Neuronal stem cell (in vitro differentiated cells): ENCODE measurements at regions not wholly inside any gene's neighbourhood (a gene's known extent, or its start where the extent isn't known, plus 50 kb on each side); places are given as distances from the start of the nearest gene placed in this dataset.
A peak's percentile ranks its signal among the peaks of the same experiment; 100 is the strongest.

Source experiments
- DNase-seq: peaks from one replicate; pipeline ENCODE4 v3.0.0-alpha.2; 2013; ENCODE audit warnings: low spot score
- H2AFZ ChIP-seq: one replicate; pipeline ENCODE4 v1.6.1; 2013; ENCODE audit warnings: mild to moderate bottlenecking, low read length, inconsistent platforms
- H2AK5ac ChIP-seq: 2 replicates; pipeline ENCODE4 v1.6.1; 2013; ENCODE audit warnings: low read depth, mild to moderate bottlenecking, inconsistent platforms, low read length, moderate library complexity, mixed read lengths
- H2BK120ac ChIP-seq: 2 replicates; pipeline ENCODE4 v1.6.1; 2013; ENCODE audit warnings: low read depth, mild to moderate bottlenecking, inconsistent platforms, low read length, moderate library complexity, mixed read lengths
- H2BK12ac ChIP-seq: one replicate; pipeline ENCODE4 v1.6.1; 2013; ENCODE audit warnings: low read length, inconsistent platforms
- H2BK15ac ChIP-seq: 2 replicates; pipeline ENCODE4 v1.6.1; 2013; ENCODE audit warnings: mild to moderate bottlenecking, low read length, inconsistent platforms, mixed read lengths
- H2BK5ac ChIP-seq: one replicate; pipeline ENCODE4 v1.6.1; 2013; ENCODE audit warnings: inconsistent platforms, mild to moderate bottlenecking, low read length, moderate library complexity
- H3K14ac ChIP-seq: one replicate; pipeline ENCODE4 v1.6.1; 2013; ENCODE audit warnings: low read length, inconsistent platforms
- H3K18ac ChIP-seq: 2 replicates; pipeline ENCODE4 v1.6.1; 2013; ENCODE audit warnings: low read length, inconsistent platforms
- H3K23ac ChIP-seq: 2 replicates; pipeline ENCODE4 v1.6.1; 2013; ENCODE audit warnings: low read depth, mild to moderate bottlenecking, mixed read lengths, low read length, inconsistent platforms; ENCODE audit not compliant: poor library complexity
- H3K27ac ChIP-seq: replicated peaks from 3 replicates; pipeline ENCODE4 v1.5.1; 2013; ENCODE audit warnings: low read length, inconsistent platforms
- H3K27me3 ChIP-seq, 3 experiments: 2 replicates each; pipeline ENCODE4 v1.6.1; 2013; ENCODE audit warnings: low read length in 3 of 3, mild to moderate bottlenecking in 2 of 3, inconsistent platforms in 1 of 3, low read depth in 1 of 3, mixed read lengths in 1 of 3, moderate library complexity in 1 of 3; ENCODE audit not compliant: control insufficient read depth in 3 of 3, insufficient read depth in 3 of 3
- H3K36me3 ChIP-seq, 2 donors: replicated peaks in 1 of 2; 2 replicates each; pipeline ENCODE4 v1.6.1; 2013; ENCODE audit warnings: low read length in 2 of 2; ENCODE audit not compliant: control insufficient read depth in 2 of 2, insufficient read depth in 2 of 2
- H3K4ac ChIP-seq: 2 replicates; pipeline ENCODE4 v1.6.1; 2013; ENCODE audit warnings: inconsistent platforms, mild to moderate bottlenecking, low read length, moderate library complexity
- H3K4me1 ChIP-seq, 2 donors: 1 replicate in 1 of 2; 2 replicates in 1 of 2; pipeline ENCODE4 v1.6.1; 2013; ENCODE audit warnings: low read length in 2 of 2, low read depth in 1 of 2; ENCODE audit not compliant: control insufficient read depth in 2 of 2, insufficient read depth in 1 of 2
- H3K4me2 ChIP-seq: one replicate; pipeline ENCODE4 v1.6.1; 2013; ENCODE audit warnings: mild to moderate bottlenecking, low read length, inconsistent platforms; ENCODE audit not compliant: insufficient read depth, poor library complexity, severe bottlenecking
- H3K4me3 ChIP-seq, 2 donors: 2 replicates each; pipeline ENCODE4 v1.5.1; 2013; ENCODE audit warnings: low read length in 2 of 2, mild to moderate bottlenecking in 2 of 2, inconsistent platforms in 1 of 2, moderate library complexity in 1 of 2
- H3K79me1 ChIP-seq: one replicate; pipeline ENCODE4 v1.6.1; 2013; ENCODE audit warnings: low read depth, mild to moderate bottlenecking, inconsistent platforms, low read length, moderate library complexity
- H3K9ac ChIP-seq: one replicate; pipeline ENCODE4 v1.6.1; 2013; ENCODE audit warnings: mild to moderate bottlenecking, low read depth, low read length, inconsistent platforms; ENCODE audit not compliant: poor library complexity
- H3K9me3 ChIP-seq, 2 donors: replicated peaks in 1 of 2; 2 replicates each; pipeline versions ENCODE3 to v1.6.1; 2013; ENCODE audit warnings: low read length in 2 of 2, mild to moderate bottlenecking in 2 of 2, inconsistent platforms in 1 of 2, low read depth in 1 of 2, mixed read lengths in 1 of 2, moderate library complexity in 1 of 2; ENCODE audit not compliant: control insufficient read depth in 2 of 2, insufficient read depth in 1 of 2
- H4K8ac ChIP-seq: one replicate; pipeline ENCODE4 v1.6.1; 2013; ENCODE audit warnings: low read depth, mild to moderate bottlenecking, inconsistent platforms, low read length, moderate library complexity
- H4K91ac ChIP-seq: one replicate; pipeline ENCODE4 v1.6.1; 2013; ENCODE audit warnings: low read length, low read depth, mild to moderate bottlenecking, inconsistent platforms; ENCODE audit not compliant: poor library complexity
- WGBS, 2 donors: extraction: QIAGEN DNeasy Blood & Tissue Kit; methylation state at CpG; one replicate each; pipeline ENCODE4 v1.1.7; 2013; ENCODE audit warnings: missing lambda C conversion rate in 2 of 2, mixed read lengths in 1 of 2; ENCODE audit not compliant: insufficient read length in 2 of 2, insufficient replicate concordance in 1 of 2; ENCODE audit errors: extremely low coverage in 2 of 2; 5-methylcytosine and 5-hydroxymethylcytosine counted together

- H3K9me3 ChIP-seq, result no peaks in the 10 kb centered on the region
- H3K4ac ChIP-seq, result no peak overlapping the region
- no peaks in the 10 kb centered on the region for H3K4me1 ChIP-seq
- H3K79me1 ChIP-seq, result no peaks in the 10 kb centered on the region
- no peak overlapping the region for H3K9ac ChIP-seq
- H3K14ac ChIP-seq, result no peak overlapping the region
- no peak overlapping the region for H2AK5ac ChIP-seq
- H3K27ac ChIP-seq, result no peak overlapping the region
- H2BK5ac ChIP-seq, result no peak overlapping the region
- H2AFZ ChIP-seq, result no peak overlapping the region
- no peak overlapping the region for H2BK12ac ChIP-seq
- no peak overlapping the region for H3K23ac ChIP-seq
- no peak overlapping the region for H3K18ac ChIP-seq
- no peak overlapping the region for H3K4me3 ChIP-seq
- no peaks in the 10 kb centered on the region for H3K27me3 ChIP-seq
- WGBS, 2 donors, result no CpG with 5 or more reads among the region's 2 CpGs
- H3K4me2 ChIP-seq, result no peak overlapping the region
- DNase-seq, result no peak
- no peaks in the 10 kb centered on the region for H3K36me3 ChIP-seq
- no peak overlapping the region for H2BK15ac ChIP-seq
- H4K8ac ChIP-seq, result no peak overlapping the region
- no peak overlapping the region for H2BK120ac ChIP-seq
- H4K91ac ChIP-seq, result no peak overlapping the region
These were observed 1740.1 kb upstream of the WWC1 start for GRCh38 chr5:166551384-166551783.

GRCh38 chr5:166553778-166554177 is 1737.7 kb upstream of the WWC1 start:
- Histone ChIP-seq H3K14ac (no peak overlapping the region), H3K9ac (no peak overlapping the region), H3K4me2 (no peak overlapping the region), H3K9me3 (no peaks in the 10 kb centered on the region), H3K27me3 (no peaks in the 10 kb centered on the region), H3K36me3 (no peaks in the 10 kb centered on the region), H3K79me1 (no peaks in the 10 kb centered on the region), H3K23ac (no peak overlapping the region), H2AFZ (no peak overlapping the region), H2BK120ac (no peak overlapping the region), H2AK5ac (no peak overlapping the region), H2BK12ac (no peak overlapping the region), H2BK15ac (no peak overlapping the region), H3K4me1 (no peaks in the 10 kb centered on the region), H4K8ac (no peak overlapping the region), H2BK5ac (no peak overlapping the region), H3K27ac (no peak overlapping the region), H4K91ac (no peak overlapping the region), H3K4ac (no peak overlapping the region), H3K18ac (no peak overlapping the region), H3K4me3 (no peak overlapping the region)
- DNase-seq, result no peak
- WGBS, 2 donors, result no CpG with 5 or more reads among the region's 7 CpGs

- Histone ChIP-seq H3K36me3 (no peaks in the 10 kb centered on the region), H3K23ac (no peak overlapping the region), H4K91ac (no peak overlapping the region), H3K79me1 (no peaks in the 10 kb centered on the region), H3K27ac (no peak overlapping the region), H3K27me3 (no peaks in the 10 kb centered on the region), H2BK5ac (no peak overlapping the region), H3K4me1 (peaks cover 0 to 3% of the 10 kb centered on the region in 2 donors), H2AFZ (no peak overlapping the region), H3K4ac (no peak overlapping the region), H3K4me2 (no peak overlapping the region), H3K4me3 (no peak overlapping the region), H2BK15ac (no peak overlapping the region), H3K9me3 (peaks cover 0 to 2% of the 10 kb centered on the region in 2 donors), H4K8ac (no peak overlapping the region), H2BK12ac (no peak overlapping the region), H2BK120ac (no peak overlapping the region), H3K14ac (no peak overlapping the region), H2AK5ac (no peak overlapping the region), H3K9ac (no peak overlapping the region), H3K18ac (no peak overlapping the region)
- no peak for DNase-seq
- no CpG with 5 or more reads among the region's 3 CpGs for WGBS, 2 donors
These were observed 1729.7 kb upstream of the WWC1 start for GRCh38 chr5:166561759-166562158.

- Histone ChIP-seq H3K4me1 (peaks cover 0 to 3% of the 10 kb centered on the region in 2 donors), H3K18ac (no peak overlapping the region), H4K91ac (no peak overlapping the region), H3K36me3 (no peaks in the 10 kb centered on the region), H3K4me3 (no peak overlapping the region), H2BK120ac (no peak overlapping the region), H3K9me3 (peaks cover 0 to 2% of the 10 kb centered on the region in 2 donors), H4K8ac (no peak overlapping the region), H2BK15ac (no peak overlapping the region), H2BK12ac (no peak overlapping the region), H3K9ac (no peak overlapping the region), H2BK5ac (no peak overlapping the region), H3K27ac (no peak overlapping the region), H3K79me1 (no peaks in the 10 kb centered on the region), H3K4ac (no peak overlapping the region), H3K14ac (no peak overlapping the region), H2AK5ac (no peak overlapping the region), H3K4me2 (no peak overlapping the region), H2AFZ (peak overlapping the region; percentile 58), H3K23ac (no peak overlapping the region), H3K27me3 (no peaks in the 10 kb centered on the region)
- no peak for DNase-seq
- no CpG with 5 or more reads among the region's 1 CpG for WGBS, 2 donors
These were observed 1729.2 kb upstream of the WWC1 start for GRCh38 chr5:166562246-166562645.
